Mesenchymal stem cell (in vitro differentiated cells and primary cell): ENCODE measurements at regions not wholly inside any gene's neighbourhood (a gene's known extent, or its start where the extent isn't known, plus 50 kb on each side); places are given as distances from the start of the nearest gene placed in this dataset.

ENCODE experiments used
- DNase-seq: peaks from one replicate; pipeline ENCODE4 v3.0.0-alpha.2; 2013
- H2AFZ ChIP-seq: one replicate; pipeline ENCODE4 v1.6.1; 2013; ENCODE audit warnings: low read depth, mild to moderate bottlenecking, control low read depth, inconsistent platforms, low read length, moderate library complexity
- H2AK5ac ChIP-seq: 2 replicates; pipeline ENCODE4 v1.6.1; 2013; ENCODE audit warnings: low read length, moderate library complexity, mild to moderate bottlenecking, inconsistent platforms; ENCODE audit not compliant: severe bottlenecking
- H2BK120ac ChIP-seq: one replicate; pipeline ENCODE4 v1.6.1; 2013; ENCODE audit warnings: low read depth, mild to moderate bottlenecking, inconsistent platforms, low read length, moderate library complexity
- H2BK12ac ChIP-seq, 2 experiments: one replicate each; pipeline ENCODE4 v1.6.1; 2013; ENCODE audit warnings: inconsistent platforms in 2 of 2, low read length in 2 of 2, mild to moderate bottlenecking in 2 of 2, moderate library complexity in 2 of 2, control low read depth in 1 of 2
- H2BK15ac ChIP-seq: one replicate; pipeline ENCODE4 v1.6.1; 2013; ENCODE audit warnings: mild to moderate bottlenecking, low read depth, inconsistent platforms; ENCODE audit not compliant: poor library complexity, severe bottlenecking
- H2BK5ac ChIP-seq: 2 replicates; pipeline ENCODE4 v1.6.1; 2013; ENCODE audit warnings: low read depth, mild to moderate bottlenecking, low read length, control low read depth, inconsistent platforms; ENCODE audit not compliant: poor library complexity, severe bottlenecking
- H3K14ac ChIP-seq, 2 experiments: one replicate each; pipeline ENCODE4 v1.6.1; 2013; ENCODE audit warnings: inconsistent platforms in 2 of 2, low read length in 2 of 2, control low read depth in 1 of 2, mild to moderate bottlenecking in 1 of 2, moderate library complexity in 1 of 2
- H3K18ac ChIP-seq, 2 experiments: one replicate each; pipeline ENCODE4 v1.6.1; 2013; ENCODE audit warnings: inconsistent platforms in 2 of 2, low read length in 2 of 2, control low read depth in 1 of 2, low read depth in 1 of 2, mild to moderate bottlenecking in 1 of 2
- H3K23ac ChIP-seq, 2 experiments: one replicate each; pipeline ENCODE4 v1.6.1; 2013; ENCODE audit warnings: inconsistent platforms in 2 of 2, low read length in 2 of 2, mild to moderate bottlenecking in 2 of 2, moderate library complexity in 2 of 2, control low read depth in 1 of 2
- H3K27ac ChIP-seq: 2 replicates; pipeline ENCODE4 v1.5.1; 2013; ENCODE audit warnings: mild to moderate bottlenecking, moderate library complexity, low read length, control low read depth, inconsistent platforms; ENCODE audit not compliant: poor library complexity, severe bottlenecking
- H3K27me3 ChIP-seq, 2 experiments: 2 replicates each; pipeline versions ENCODE4 v1.6.1 to v1.7.0; 2013; ENCODE audit warnings: low read length in 2 of 2, mild to moderate bottlenecking in 2 of 2, moderate library complexity in 2 of 2, control low read depth in 1 of 2, inconsistent platforms in 1 of 2; ENCODE audit not compliant: control insufficient read depth in 1 of 2, insufficient read depth in 1 of 2
- H3K36me3 ChIP-seq, 2 experiments: 2 replicates each; pipeline versions ENCODE4 v1.6.1 to v1.7.0; 2013; ENCODE audit warnings: low read length in 2 of 2, control low read depth in 1 of 2, inconsistent platforms in 1 of 2, low read depth in 1 of 2, mild to moderate bottlenecking in 1 of 2; ENCODE audit not compliant: insufficient read depth in 2 of 2, control insufficient read depth in 1 of 2
- H3K4ac ChIP-seq, 2 experiments: one replicate each; pipeline ENCODE4 v1.6.1; 2013; ENCODE audit warnings: inconsistent platforms in 2 of 2, low read length in 2 of 2, mild to moderate bottlenecking in 2 of 2, moderate library complexity in 2 of 2, control low read depth in 1 of 2, low read depth in 1 of 2
- H3K4me1 ChIP-seq: 2 replicates; pipeline ENCODE4 v1.6.1; 2013; ENCODE audit warnings: low read depth, low read length, control low read depth; ENCODE audit not compliant: control insufficient read depth, insufficient read depth
- H3K4me2 ChIP-seq: 2 replicates; pipeline ENCODE4 v1.6.1; 2013; ENCODE audit warnings: low read length, mild to moderate bottlenecking, inconsistent platforms; ENCODE audit not compliant: poor library complexity, severe bottlenecking
- H3K4me3 ChIP-seq, 2 experiments: 2 replicates each; pipeline versions ENCODE4 v1.5.1 to v1.7.0; 2013; ENCODE audit warnings: low read length in 2 of 2, mild to moderate bottlenecking in 2 of 2, control low read depth in 1 of 2, low read depth in 1 of 2; ENCODE audit not compliant: insufficient read depth in 1 of 2
- H3K79me1 ChIP-seq: replicated peaks from 2 replicates; pipeline ENCODE4 v1.6.1; 2013; ENCODE audit warnings: mild to moderate bottlenecking, control low read depth, low read length, inconsistent platforms; ENCODE audit not compliant: poor library complexity, severe bottlenecking
- H3K9ac ChIP-seq: 2 replicates; pipeline ENCODE4 v1.7.0; 2013; ENCODE audit warnings: mild to moderate bottlenecking, low read length, moderate library complexity
- H3K9me3 ChIP-seq: 2 replicates; pipeline ENCODE4 v1.7.0; 2013; ENCODE audit warnings: mild to moderate bottlenecking, low read length; ENCODE audit not compliant: control insufficient read depth
- H4K8ac ChIP-seq: one replicate; pipeline ENCODE4 v1.6.1; 2013; ENCODE audit warnings: inconsistent platforms, mild to moderate bottlenecking, low read length, moderate library complexity
- H4K91ac ChIP-seq: one replicate; pipeline ENCODE4 v1.6.1; 2013; ENCODE audit warnings: mild to moderate bottlenecking, low read length, inconsistent platforms
- WGBS: methylation state at CpG from one replicate; pipeline ENCODE4 v1.1.7; 2013; ENCODE audit warnings: mixed read lengths; 5-methylcytosine and 5-hydroxymethylcytosine counted together

GRCh38 chr12:126493366-126494108, 1428.3 kb downstream of the AACS start:
- Histone ChIP-seq H3K27ac (no peak overlapping the region), H3K14ac (no peak overlapping the region), H3K36me3 (no peaks in the 10 kb centered on the region), H3K4me2 (no peak overlapping the region), H3K18ac (no peak overlapping the region), H2BK5ac (no peak overlapping the region), H3K4me1 (no peaks in the 10 kb centered on the region), H4K8ac (no peak overlapping the region), H3K4ac (no peak overlapping the region), H2AK5ac (no peak overlapping the region), H3K9ac (peak overlapping the region; percentile 69), H3K23ac (no peak overlapping the region), H3K9me3 (peaks cover 9% of the 10 kb centered on the region), H3K4me3 (no peak overlapping the region), H3K27me3 (no peaks in the 10 kb centered on the region), H2BK12ac (no peak overlapping the region), H2BK15ac (no peak overlapping the region), H2BK120ac (no peak overlapping the region), H3K79me1 (no peaks in the 10 kb centered on the region), H4K91ac (no peak overlapping the region), H2AFZ (no peak overlapping the region)
- no peak for DNase-seq
- 41% methylated on average over 6 of the region's 6 CpGs for WGBS

- Histone ChIP-seq H3K4me3 (no peak overlapping the region), H3K79me1 (no peaks in the 10 kb centered on the region), H4K91ac (no peak overlapping the region), H3K18ac (no peak overlapping the region), H2BK5ac (no peak overlapping the region), H2AK5ac (no peak overlapping the region), H3K27ac (no peak overlapping the region), H3K4me2 (no peak overlapping the region), H3K23ac (no peak overlapping the region), H2BK12ac (no peak overlapping the region), H2BK120ac (no peak overlapping the region), H3K27me3 (no peaks in the 10 kb centered on the region), H3K4me1 (no peaks in the 10 kb centered on the region), H4K8ac (no peak overlapping the region), H3K9me3 (peaks cover 3% of the 10 kb centered on the region), H3K4ac (no peak overlapping the region), H3K14ac (no peak overlapping the region), H2BK15ac (no peak overlapping the region), H2AFZ (no peak overlapping the region), H3K9ac (no peak overlapping the region), H3K36me3 (no peaks in the 10 kb centered on the region)
- WGBS: 59% methylated on average over 3 of the region's 3 CpGs
- no peak for DNase-seq
Observed at GRCh38 chr12:126496201-126496600, 1431.0 kb downstream of the AACS start.

DNA sequence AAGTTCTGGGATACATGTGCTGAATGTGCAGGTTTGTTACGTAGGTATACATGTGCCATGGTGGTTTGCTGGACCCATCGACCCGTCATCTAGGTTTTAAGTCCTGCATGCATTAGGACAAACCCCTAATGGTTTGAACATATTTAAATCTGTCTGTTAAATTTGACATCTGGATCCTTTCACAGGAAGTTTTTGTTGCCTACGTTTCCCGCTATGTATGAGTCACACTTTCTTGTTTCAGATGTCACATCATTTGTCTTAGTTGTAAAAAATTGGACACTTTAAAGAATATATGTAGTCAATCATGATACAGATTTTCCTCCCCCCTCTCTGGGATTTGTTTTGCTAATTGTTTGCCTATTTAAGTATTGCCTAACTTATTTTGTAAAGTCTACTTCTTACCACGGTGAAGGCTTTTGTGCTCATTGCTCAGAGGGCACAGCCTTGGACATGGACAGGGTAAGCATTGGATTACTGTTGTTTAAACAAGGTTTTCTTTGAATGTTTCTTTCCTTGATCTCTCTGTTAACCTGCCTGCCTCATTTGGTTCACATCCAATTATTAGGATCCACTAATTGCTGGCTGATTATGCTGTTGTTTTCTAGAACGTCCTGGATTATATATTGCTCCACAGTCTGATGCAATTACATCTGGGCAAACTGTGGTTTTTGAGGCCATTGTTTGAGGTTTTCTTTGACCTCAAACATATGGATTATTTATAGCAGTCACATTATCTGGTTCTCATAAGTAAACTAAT, 1441.4 kb downstream of the AACS start:
- no peak overlapping the region for H2BK12ac ChIP-seq
- H2BK120ac ChIP-seq: no peak overlapping the region
- no peak overlapping the region for H3K18ac ChIP-seq
- H2BK5ac ChIP-seq: no peak overlapping the region
- H3K27me3 ChIP-seq: no peaks in the 10 kb centered on the region
- H3K4ac ChIP-seq: no peak overlapping the region
- no peak overlapping the region for H3K4me2 ChIP-seq
- no peaks in the 10 kb centered on the region for H3K79me1 ChIP-seq
- no peak overlapping the region for H2BK15ac ChIP-seq
- no peak overlapping the region for H3K27ac ChIP-seq
- no peak overlapping the region for H3K23ac ChIP-seq
- DNase-seq: no peak
- no peak overlapping the region for H2AFZ ChIP-seq
- H3K9ac ChIP-seq: no peak overlapping the region
- no peaks in the 10 kb centered on the region for H3K36me3 ChIP-seq
- H4K91ac ChIP-seq: no peak overlapping the region
- H3K14ac ChIP-seq: no peak overlapping the region
- peaks cover 11% of the 10 kb centered on the region for H3K9me3 ChIP-seq
- H2AK5ac ChIP-seq: no peak overlapping the region
- 75% methylated on average over 3 of the region's 7 CpGs for WGBS
- H4K8ac ChIP-seq: no peak overlapping the region
- H3K4me3 ChIP-seq: no peak overlapping the region
- no peaks in the 10 kb centered on the region for H3K4me1 ChIP-seq

DNA sequence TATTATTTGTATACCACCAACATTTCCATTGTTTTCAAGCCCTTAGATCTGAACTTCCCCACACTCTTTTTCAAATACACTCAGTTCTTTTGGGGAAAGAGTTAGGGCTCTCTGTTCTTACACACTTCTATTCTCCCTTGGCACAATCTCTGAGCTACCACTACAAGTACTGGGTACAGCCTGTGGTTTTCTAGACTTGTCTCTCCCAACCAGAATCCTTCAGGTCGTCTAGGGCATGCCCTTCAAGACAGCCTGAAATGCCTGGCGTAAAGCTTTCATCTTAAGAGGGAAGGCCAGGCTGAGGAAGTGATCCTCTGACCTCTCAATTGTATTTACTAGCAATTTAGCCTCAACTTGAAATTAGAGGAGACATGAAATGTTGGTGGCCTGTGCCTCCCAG, 1442.0 kb downstream of the AACS start:
- no peak overlapping the region for H4K91ac ChIP-seq
- no peak for DNase-seq
- H2BK120ac ChIP-seq: no peak overlapping the region
- H3K14ac ChIP-seq: no peak overlapping the region
- peaks cover 11% of the 10 kb centered on the region for H3K9me3 ChIP-seq
- no peak overlapping the region for H3K4me3 ChIP-seq
- no peak overlapping the region for H3K4me2 ChIP-seq
- no peak overlapping the region for H3K18ac ChIP-seq
- H2BK5ac ChIP-seq: no peak overlapping the region
- H2BK15ac ChIP-seq: no peak overlapping the region
- no peak overlapping the region for H3K4ac ChIP-seq
- no peak overlapping the region for H3K23ac ChIP-seq
- no peak overlapping the region for H2AK5ac ChIP-seq
- H3K9ac ChIP-seq: no peak overlapping the region
- H3K27ac ChIP-seq: no peak overlapping the region
- H3K27me3 ChIP-seq: no peaks in the 10 kb centered on the region
- no peaks in the 10 kb centered on the region for H3K36me3 ChIP-seq
- no peaks in the 10 kb centered on the region for H3K79me1 ChIP-seq
- no peak overlapping the region for H2BK12ac ChIP-seq
- H3K4me1 ChIP-seq: no peaks in the 10 kb centered on the region
- no peak overlapping the region for H2AFZ ChIP-seq
- no peak overlapping the region for H4K8ac ChIP-seq
- 31% methylated on average over 1 of the region's 2 CpGs for WGBS
